Parathyroid adenoma (tissue), 2 donors: ENCODE measurements at regions not wholly inside any gene's neighbourhood (a gene's known extent, or its start where the extent isn't known, plus 50 kb on each side); places are given as distances from the start of the nearest gene placed in this dataset.

ENCODE experiments used
- H2AFZ ChIP-seq: fragments of 300-600 bp; sonication (generic); one replicate; pipeline ENCODE4 v1.7.0; 2017; ENCODE audit warnings: antibody characterized with exemption, mild to moderate bottlenecking
- H3K27ac ChIP-seq: fragments of 300-600 bp; sonication (generic); one replicate; pipeline ENCODE4 v1.7.0; 2017
- H3K27me3 ChIP-seq: fragments of 300-600 bp; sonication (generic); one replicate; pipeline ENCODE4 v1.7.0; 2017; ENCODE audit warnings: low read length; ENCODE audit not compliant: control insufficient read depth, insufficient read depth
- H3K36me3 ChIP-seq: fragments of 300-600 bp; sonication (generic); one replicate; pipeline ENCODE4 v1.7.0; 2017; ENCODE audit warnings: low read length; ENCODE audit not compliant: control insufficient read depth, insufficient read depth
- H3K4me1 ChIP-seq: fragments of 300-600 bp; sonication (generic); one replicate; pipeline ENCODE4 v1.7.0; 2017; ENCODE audit warnings: control low read depth
- H3K4me2 ChIP-seq: fragments of 300-600 bp; sonication (generic); one replicate; pipeline ENCODE4 v1.7.0; 2017; ENCODE audit warnings: low read length
- H3K4me3 ChIP-seq: fragments of 300-600 bp; sonication (generic); one replicate; pipeline ENCODE4 v1.7.0; 2017; ENCODE audit warnings: low read depth, low read length
- H3K79me2 ChIP-seq: fragments of 300-600 bp; sonication (generic); one replicate; pipeline ENCODE4 v1.7.0; 2017; ENCODE audit warnings: control low read depth
- H3K9ac ChIP-seq: fragments of 300-600 bp; sonication (generic); one replicate; pipeline ENCODE4 v1.7.0; 2017; ENCODE audit warnings: mild to moderate bottlenecking
- H3K9me3 ChIP-seq: fragments of 300-600 bp; sonication (generic); one replicate; pipeline ENCODE4 v1.7.0; 2017; ENCODE audit warnings: low read length; ENCODE audit not compliant: control insufficient read depth
- TF ChIP-seq, protein P1 (sequence below): fragments of 300-600 bp; sonication (generic); IDR thresholded peaks from one replicate; pipeline ENCODE4 v1.7.0; 2017; ENCODE audit warnings: antibody characterized with exemption, mild to moderate bottlenecking
- donor health status: primary hyperparathyroidism.

DNA sequence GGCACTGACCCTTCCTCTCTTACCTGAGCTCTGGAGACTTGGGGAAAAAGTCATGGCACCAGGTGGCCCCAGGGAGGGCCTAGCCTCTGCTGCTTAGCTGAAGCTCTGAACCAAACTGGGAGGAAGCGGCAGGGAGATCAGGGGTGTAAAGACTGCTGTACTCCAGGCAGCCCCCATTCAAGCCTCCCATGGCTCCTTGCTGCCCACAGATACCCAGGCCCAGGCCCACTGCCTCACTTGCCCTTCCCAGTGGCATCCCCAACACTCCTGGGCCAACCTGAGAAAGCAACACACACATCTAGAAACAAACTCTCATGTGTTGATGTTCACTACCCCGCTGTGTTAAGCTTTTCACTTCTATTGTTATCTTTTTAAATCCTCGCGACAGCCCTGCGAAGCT is 151.6 kb downstream of the C5orf15 start:
- H2AFZ ChIP-seq, result no peak overlapping the region
- H3K4me2 ChIP-seq, result no peak overlapping the region
- H3K9me3 ChIP-seq, result no peaks in the 10 kb centered on the region
- H3K4me1 ChIP-seq, result peaks cover 10% of the 10 kb centered on the region
- no peaks in the 10 kb centered on the region for H3K36me3 ChIP-seq
- H3K79me2 ChIP-seq, result no peaks in the 10 kb centered on the region
- H3K9ac ChIP-seq, result no peak overlapping the region
- H3K4me3 ChIP-seq, result no peak overlapping the region
- no peak overlapping the region for H3K27ac ChIP-seq
- H3K27me3 ChIP-seq, result no peaks in the 10 kb centered on the region
- TF ChIP-seq, protein P1, sequence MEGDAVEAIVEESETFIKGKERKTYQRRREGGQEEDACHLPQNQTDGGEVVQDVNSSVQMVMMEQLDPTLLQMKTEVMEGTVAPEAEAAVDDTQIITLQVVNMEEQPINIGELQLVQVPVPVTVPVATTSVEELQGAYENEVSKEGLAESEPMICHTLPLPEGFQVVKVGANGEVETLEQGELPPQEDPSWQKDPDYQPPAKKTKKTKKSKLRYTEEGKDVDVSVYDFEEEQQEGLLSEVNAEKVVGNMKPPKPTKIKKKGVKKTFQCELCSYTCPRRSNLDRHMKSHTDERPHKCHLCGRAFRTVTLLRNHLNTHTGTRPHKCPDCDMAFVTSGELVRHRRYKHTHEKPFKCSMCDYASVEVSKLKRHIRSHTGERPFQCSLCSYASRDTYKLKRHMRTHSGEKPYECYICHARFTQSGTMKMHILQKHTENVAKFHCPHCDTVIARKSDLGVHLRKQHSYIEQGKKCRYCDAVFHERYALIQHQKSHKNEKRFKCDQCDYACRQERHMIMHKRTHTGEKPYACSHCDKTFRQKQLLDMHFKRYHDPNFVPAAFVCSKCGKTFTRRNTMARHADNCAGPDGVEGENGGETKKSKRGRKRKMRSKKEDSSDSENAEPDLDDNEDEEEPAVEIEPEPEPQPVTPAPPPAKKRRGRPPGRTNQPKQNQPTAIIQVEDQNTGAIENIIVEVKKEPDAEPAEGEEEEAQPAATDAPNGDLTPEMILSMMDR, result no peak

DNA sequence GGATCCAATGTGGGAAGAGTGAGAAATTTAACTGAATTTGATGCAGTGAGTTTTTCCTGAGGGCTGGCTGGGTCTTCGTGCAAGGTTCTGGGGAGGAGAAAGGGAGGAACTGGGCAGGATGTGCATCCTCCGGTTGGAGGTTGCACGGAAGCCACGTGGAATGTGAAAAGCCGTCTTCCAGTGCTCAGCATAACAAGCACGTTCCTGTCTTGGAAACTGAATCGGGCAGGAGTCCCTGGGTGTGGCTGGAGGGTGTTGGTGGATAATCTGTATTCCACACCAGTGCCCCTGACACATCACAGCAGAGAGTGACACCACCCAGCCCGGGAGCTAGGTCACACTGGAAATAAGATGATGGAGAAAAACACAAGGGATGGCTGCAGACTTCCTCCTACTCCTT is 154.3 kb downstream of the C5orf15 start:
- H2AFZ ChIP-seq, result no peak overlapping the region
- no peak overlapping the region for H3K27ac ChIP-seq
- no peaks in the 10 kb centered on the region for H3K9me3 ChIP-seq
- no peaks in the 10 kb centered on the region for H3K36me3 ChIP-seq
- no peak overlapping the region for H3K4me3 ChIP-seq
- TF ChIP-seq, protein P1, result no peak
- no peak overlapping the region for H3K9ac ChIP-seq
- H3K27me3 ChIP-seq, result no peaks in the 10 kb centered on the region
- no peaks in the 10 kb centered on the region for H3K4me1 ChIP-seq
- no peak overlapping the region for H3K4me2 ChIP-seq
- no peaks in the 10 kb centered on the region for H3K79me2 ChIP-seq

DNA sequence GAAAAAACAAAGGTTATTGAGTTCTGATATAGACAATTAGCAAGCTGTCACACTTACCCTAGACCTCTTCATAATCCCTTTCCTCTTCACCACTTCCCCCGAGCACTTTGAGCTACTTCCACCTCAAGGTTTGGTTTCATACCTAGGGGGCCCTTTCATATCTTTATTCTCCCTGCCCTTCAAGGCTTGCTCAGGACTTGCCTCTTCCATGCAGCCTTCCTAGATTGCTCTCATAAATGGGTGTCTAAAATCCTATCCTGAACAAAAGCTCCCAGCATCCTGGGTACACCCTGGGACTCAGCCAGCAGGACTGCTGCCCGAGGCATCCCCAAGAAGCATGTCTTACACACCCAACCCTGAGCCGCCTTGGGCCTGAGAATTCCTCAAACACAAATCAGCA is 157.3 kb downstream of the C5orf15 start:
- no peaks in the 10 kb centered on the region for H3K79me2 ChIP-seq
- no peak overlapping the region for H3K9ac ChIP-seq
- TF ChIP-seq, protein P1, result no peak
- no peaks in the 10 kb centered on the region for H3K9me3 ChIP-seq
- H3K27ac ChIP-seq, result no peak overlapping the region
- H3K4me2 ChIP-seq, result no peak overlapping the region
- no peaks in the 10 kb centered on the region for H3K27me3 ChIP-seq
- no peak overlapping the region for H3K4me3 ChIP-seq
- H3K4me1 ChIP-seq, result no peaks in the 10 kb centered on the region
- no peaks in the 10 kb centered on the region for H3K36me3 ChIP-seq
- H2AFZ ChIP-seq, result no peak overlapping the region

DNA sequence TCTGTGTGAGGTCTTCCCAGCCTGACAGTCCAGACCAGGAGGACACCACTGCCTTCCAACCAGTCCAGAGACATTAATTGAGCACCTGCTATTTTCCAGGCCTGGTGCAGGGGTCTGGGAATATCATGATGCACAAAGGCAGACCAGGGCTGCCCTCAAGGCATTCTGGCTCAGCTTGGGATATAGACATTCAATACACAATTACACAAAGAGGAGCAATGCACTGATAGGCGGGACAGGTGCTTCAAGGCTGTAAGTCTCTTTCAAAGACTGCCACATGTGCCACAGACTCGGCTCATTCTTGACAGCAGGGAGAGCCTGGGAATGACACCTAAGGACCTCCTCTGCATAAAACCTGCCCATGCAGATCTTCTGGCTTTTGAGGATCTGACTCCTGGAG is 158.6 kb downstream of the C5orf15 start:
- no peaks in the 10 kb centered on the region for H3K9me3 ChIP-seq
- no peaks in the 10 kb centered on the region for H3K36me3 ChIP-seq
- no peak overlapping the region for H3K9ac ChIP-seq
- no peaks in the 10 kb centered on the region for H3K4me1 ChIP-seq
- H3K4me2 ChIP-seq, result no peak overlapping the region
- H2AFZ ChIP-seq, result no peak overlapping the region
- no peak overlapping the region for H3K27ac ChIP-seq
- H3K79me2 ChIP-seq, result no peaks in the 10 kb centered on the region
- no peaks in the 10 kb centered on the region for H3K27me3 ChIP-seq
- TF ChIP-seq, protein P1, result no peak
- H3K4me3 ChIP-seq, result no peak overlapping the region

DNA sequence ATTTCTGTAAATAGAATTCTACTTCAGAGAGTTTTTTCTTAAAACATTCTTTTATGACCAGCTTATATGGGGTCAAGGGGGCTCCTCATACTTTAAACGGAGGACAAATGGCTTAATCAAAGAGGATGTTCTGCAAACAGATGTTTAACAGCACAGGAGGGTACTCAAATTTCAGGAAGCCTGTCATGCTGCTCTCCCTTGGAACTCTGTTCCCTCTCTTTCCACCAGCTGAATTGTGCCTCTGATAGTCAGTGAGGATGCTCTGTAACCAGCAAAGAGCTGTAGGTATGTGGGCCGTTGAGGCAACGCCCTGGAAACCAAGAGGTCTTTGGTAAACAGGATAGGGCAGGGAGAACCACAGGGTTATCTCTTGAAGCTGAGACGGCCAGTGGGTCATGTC is 161.1 kb downstream of the C5orf15 start:
- Histone ChIP-seq H2AFZ (no peak overlapping the region), H3K27ac (no peak overlapping the region), H3K27me3 (no peaks in the 10 kb centered on the region), H3K36me3 (no peaks in the 10 kb centered on the region), H3K4me2 (no peak overlapping the region), H3K4me1 (no peaks in the 10 kb centered on the region), H3K4me3 (no peak overlapping the region), H3K9me3 (no peaks in the 10 kb centered on the region), H3K79me2 (no peaks in the 10 kb centered on the region), H3K9ac (no peak overlapping the region)
- TF ChIP-seq, protein P1, result no peak
